RWPE2 (cell line): ENCODE measurements at regions not wholly inside any gene's neighbourhood (a gene's known extent, or its start where the extent isn't known, plus 50 kb on each side); places are given as distances from the start of the nearest gene placed in this dataset.
A peak's percentile ranks its signal among the peaks of the same experiment; 100 is the strongest.

Source experiments
- ATAC-seq: fragments of 200-7000 bp; cut with Tn5 transposase; 3 replicates; pipeline ENCODE4 v1.9.1; 2021; ENCODE audit warnings: low read depth
- DNase-seq: peaks from one replicate; pipeline ENCODE4 v3.0.0-alpha.2; 2020; ENCODE audit warnings: low spot score
- H3K27ac ChIP-seq: fragments of 450-650 bp; 2 replicates; pipeline ENCODE4 v1.5.1; 2017; ENCODE audit warnings: mild to moderate bottlenecking; ENCODE audit not compliant: poor library complexity, severe bottlenecking
- H3K27me3 ChIP-seq: fragments of 250-450 bp; sonication (Bioruptor Pico); 2 replicates; pipeline ENCODE4 v1.5.1; 2021; ENCODE audit warnings: mild to moderate bottlenecking, moderate library complexity; ENCODE audit not compliant: insufficient read depth, poor library complexity, severe bottlenecking
- H3K36me3 ChIP-seq: fragments of 250-450 bp; sonication (Bioruptor Pico); 2 replicates; pipeline ENCODE4 v1.5.1; 2020; ENCODE audit warnings: low read depth, mild to moderate bottlenecking, moderate library complexity
- H3K4me1 ChIP-seq: fragments of 250-450 bp; sonication (Bioruptor Pico); 2 replicates; pipeline ENCODE4 v1.5.1; 2021; ENCODE audit warnings: mild to moderate bottlenecking, moderate library complexity; ENCODE audit not compliant: insufficient read depth, poor library complexity, severe bottlenecking
- H3K4me3 ChIP-seq: fragments of 250-450 bp; sonication (Bioruptor Pico); 2 replicates; pipeline ENCODE4 v1.5.1; 2021; ENCODE audit warnings: mild to moderate bottlenecking, moderate library complexity; ENCODE audit not compliant: severe bottlenecking
- H3K9me3 ChIP-seq: fragments of 250-450 bp; sonication (Bioruptor Pico); 2 replicates; pipeline ENCODE4 v1.5.1; 2021; ENCODE audit warnings: mild to moderate bottlenecking, moderate library complexity; ENCODE audit not compliant: severe bottlenecking
- CTCF ChIP-seq: fragments of 450-650 bp; IDR thresholded peaks from one replicate; pipeline ENCODE4 v1.5.1; 2017; ENCODE audit warnings: mild to moderate bottlenecking, moderate library complexity; ENCODE audit not compliant: poor library complexity, severe bottlenecking

GRCh38 chr16:76791151-76791550 is 399.8 kb upstream of the MON1B start:
- no peaks in the 10 kb centered on the region for H3K36me3 ChIP-seq
- ATAC-seq (no peak), DNase-seq (no peak)
- H3K27ac ChIP-seq: no peak overlapping the region
- peaks cover 17% of the 10 kb centered on the region for H3K4me1 ChIP-seq
- H3K4me3 ChIP-seq: no peak overlapping the region
- no peak for TF ChIP-seq CTCF
- no peaks in the 10 kb centered on the region for H3K27me3 ChIP-seq
- H3K9me3 ChIP-seq: peaks cover 4% of the 10 kb centered on the region

- Histone ChIP-seq H3K36me3 (no peaks in the 10 kb centered on the region), H3K4me3 (no peak overlapping the region), H3K27ac (no peak overlapping the region), H3K27me3 (no peaks in the 10 kb centered on the region), H3K4me1 (peaks cover 10% of the 10 kb centered on the region), H3K9me3 (no peaks in the 10 kb centered on the region)
- DNase-seq: no peak
- TF ChIP-seq CTCF: no peak
- ATAC-seq: no peak
Measured at GRCh38 chr16:76796416-76796815, 394.6 kb upstream of the MON1B start.

- DNase-seq (no peak), ATAC-seq (peak; percentile 72; the same call in 2 of the 3 replicates)
- TF ChIP-seq CTCF: no peak
- H3K9me3 ChIP-seq: no peaks in the 10 kb centered on the region
- no peaks in the 10 kb centered on the region for H3K36me3 ChIP-seq
- peaks cover 10% of the 10 kb centered on the region for H3K4me1 ChIP-seq
- no peaks in the 10 kb centered on the region for H3K27me3 ChIP-seq
- H3K27ac ChIP-seq: no peak overlapping the region
- no peak overlapping the region for H3K4me3 ChIP-seq
Measured at GRCh38 chr16:76796978-76797377, 394.0 kb upstream of the MON1B start.

- ATAC-seq: no peak
- no peaks in the 10 kb centered on the region for H3K36me3 ChIP-seq
- no peak for DNase-seq
- H3K27ac ChIP-seq: no peak overlapping the region
- no peaks in the 10 kb centered on the region for H3K27me3 ChIP-seq
- TF ChIP-seq CTCF: no peak
- H3K9me3 ChIP-seq: no peaks in the 10 kb centered on the region
- peaks cover 10% of the 10 kb centered on the region for H3K4me1 ChIP-seq
- no peak overlapping the region for H3K4me3 ChIP-seq
Measured at GRCh38 chr16:76797457-76797856, 393.5 kb upstream of the MON1B start.

GRCh38 chr16:76800196-76800595 is 390.8 kb upstream of the MON1B start:
- Histone ChIP-seq H3K27me3 (no peaks in the 10 kb centered on the region), H3K9me3 (no peaks in the 10 kb centered on the region), H3K4me1 (peaks cover 18% of the 10 kb centered on the region), H3K4me3 (no peak overlapping the region), H3K36me3 (no peaks in the 10 kb centered on the region), H3K27ac (no peak overlapping the region)
- TF ChIP-seq CTCF: no peak
- ATAC-seq: no peak
- no peak for DNase-seq
